B cell (primary cell): ENCODE measurements at regions not wholly inside any gene's neighbourhood (a gene's known extent, or its start where the extent isn't known, plus 50 kb on each side); places are given as distances from the start of the nearest gene placed in this dataset.

Experiments
- ATAC-seq: fragments of 200-7000 bp; cut with Tn5 transposase; one replicate; pipeline ENCODE4 v1.10.0; 2021; ENCODE audit warnings: low read depth, mild to moderate bottlenecking, moderate number of reproducible peaks, moderate library complexity
- CTCF ChIA-PET: fragments of 350-600 bp; sonication (Branson Sonifier 250); formaldehyde crosslinking; loops from one replicate; lab custom pipeline; 2021; ENCODE audit warnings: antibody characterized with exemption, inconsistent platforms; lab: Charles Lee
- POLR2A ChIA-PET: fragments of 350-600 bp; sonication (Branson Sonifier 250); formaldehyde crosslinking; loops from one replicate; lab custom pipeline; 2021; ENCODE audit warnings: antibody characterized with exemption; lab: Charles Lee
- DNase-seq: peaks from one replicate; pipeline ENCODE4 v3.0.0; 2013
- H2AFZ ChIP-seq: 2 replicates; pipeline ENCODE4 v1.6.1; 2012; ENCODE audit warnings: mild to moderate bottlenecking, low read depth, low read length; ENCODE audit not compliant: insufficient read depth, poor library complexity, severe bottlenecking
- H3K27ac ChIP-seq, 2 donors: 1 replicate in 1 of 2; 2 replicates in 1 of 2; pipeline ENCODE4 v1.5.1; 2012 to 2013; ENCODE audit warnings: low read length in 2 of 2, mild to moderate bottlenecking in 2 of 2, moderate library complexity in 1 of 2
- H3K27me3 ChIP-seq, 4 experiments: fragments of 200-600 bp in 1 of 4; sonication (generic) in 1 of 4; replicated peaks in 1 of 4; 1 replicate in 2 of 4; 2 replicates in 2 of 4; pipeline versions ENCODE4 v1.6.1 to v1.7.0; 2013 to 2016; ENCODE audit warnings: low read length in 3 of 4, mild to moderate bottlenecking in 2 of 4, mixed read lengths in 1 of 4, moderate library complexity in 1 of 4; ENCODE audit not compliant: insufficient read depth in 4 of 4, control insufficient read depth in 3 of 4; ENCODE audit errors: control extremely low read depth in 1 of 4
- H3K36me3 ChIP-seq, 2 experiments: replicated peaks in 1 of 2; 1 replicate in 1 of 2; 2 replicates in 1 of 2; pipeline versions ENCODE4 v1.6.1 to v1.7.1; 2013; ENCODE audit warnings: low read length in 1 of 2; ENCODE audit not compliant: insufficient read depth in 2 of 2, control insufficient read depth in 1 of 2; ENCODE audit errors: control extremely low read depth in 1 of 2, extremely low read depth in 1 of 2
- H3K4me1 ChIP-seq, 2 donors: fragments of 200-600 bp in 1 of 2; sonication (generic) in 1 of 2; 1 replicate in 1 of 2; 2 replicates in 1 of 2; pipeline versions ENCODE4 v1.5.1 to v1.6.1; 2013 to 2017; ENCODE audit warnings: low read length in 2 of 2; ENCODE audit not compliant: control insufficient read depth in 2 of 2, insufficient read depth in 2 of 2
- H3K4me2 ChIP-seq: replicated peaks from 2 replicates; pipeline ENCODE3; 2012; ENCODE audit warnings: mild to moderate bottlenecking, low read depth, low read length; ENCODE audit not compliant: poor library complexity, severe bottlenecking
- H3K4me3 ChIP-seq, 5 experiments: fragments of 200-600 bp in 1 of 5; sonication (generic) in 1 of 5; 1 replicate in 3 of 5; 2 replicates in 2 of 5; pipeline versions ENCODE4 v1.5.1 to v1.7.0; 2011 to 2016; ENCODE audit warnings: low read length in 4 of 5, mild to moderate bottlenecking in 4 of 5, low read depth in 2 of 5, control low read depth in 1 of 5, moderate library complexity in 1 of 5; ENCODE audit not compliant: insufficient read depth in 1 of 5; ENCODE audit errors: control extremely low read depth in 1 of 5, extremely low read depth in 1 of 5
- H3K79me2 ChIP-seq: fragments of 200-600 bp; sonication (generic); one replicate; pipeline ENCODE4 v1.6.0; 2016; ENCODE audit warnings: low read length; ENCODE audit not compliant: control insufficient read depth, insufficient read depth
- H3K9ac ChIP-seq: fragments of 200-600 bp; sonication (generic); 2 replicates; pipeline ENCODE4 v1.6.1; 2017; ENCODE audit warnings: mild to moderate bottlenecking, low read length, moderate library complexity
- H3K9me3 ChIP-seq, 3 donors: one replicate each; pipeline versions ENCODE4 v1.6.1 to v1.7.1; 2013; ENCODE audit warnings: low read length in 2 of 3; ENCODE audit not compliant: control insufficient read depth in 2 of 3, insufficient read depth in 1 of 3; ENCODE audit errors: control extremely low read depth in 1 of 3
- H4K20me1 ChIP-seq: 2 replicates; pipeline ENCODE4 v1.6.0; 2012; ENCODE audit warnings: mild to moderate bottlenecking, low read length; ENCODE audit not compliant: insufficient read depth, control insufficient read depth, poor library complexity, severe bottlenecking
- H3K27ac Mint-ChIP-seq: one replicate; pipeline ENCODE4 v1.8.0; 2021; ENCODE audit warnings: mixed read lengths
- H3K27me3 Mint-ChIP-seq: one replicate; pipeline ENCODE4 v1.8.0; 2021; ENCODE audit warnings: mixed read lengths
- H3K4me1 Mint-ChIP-seq: one replicate; pipeline ENCODE4 v1.8.0; 2021; ENCODE audit warnings: mixed read lengths
- H3K4me3 Mint-ChIP-seq: one replicate; pipeline ENCODE4 v1.8.0; 2021; ENCODE audit warnings: mixed read lengths
- H3K9me3 Mint-ChIP-seq: one replicate; pipeline ENCODE4 v1.8.0; 2022; ENCODE audit warnings: mixed read lengths; ENCODE audit not compliant: insufficient read depth
- EZH2 ChIP-seq: IDR thresholded peaks from 2 replicates; pipeline ENCODE4 v1.6.1; 2012; ENCODE audit warnings: borderline replicate concordance, low read depth, mild to moderate bottlenecking, moderate library complexity, low read length; ENCODE audit not compliant: insufficient read depth, poor library complexity, severe bottlenecking
- WGBS: methylation state at CpG from one replicate; pipeline ENCODE4 v1.1.5; 2013; ENCODE audit warnings: missing lambda C conversion rate; ENCODE audit not compliant: insufficient coverage; 5-methylcytosine and 5-hydroxymethylcytosine counted together
- intact Hi-C: fragments of 100-400 bp; cut with micrococcal nuclease; formaldehyde crosslinking; loops from one replicate; pipeline ENCODE4 v1.10.0; 2022
- TF ChIP-seq, protein P1 (sequence below): fragments of 200-600 bp; IDR thresholded peaks from one replicate; pipeline ENCODE4 v1.8.0; 2022; ENCODE audit warnings: antibody characterized with exemption, mild to moderate bottlenecking

DNA sequence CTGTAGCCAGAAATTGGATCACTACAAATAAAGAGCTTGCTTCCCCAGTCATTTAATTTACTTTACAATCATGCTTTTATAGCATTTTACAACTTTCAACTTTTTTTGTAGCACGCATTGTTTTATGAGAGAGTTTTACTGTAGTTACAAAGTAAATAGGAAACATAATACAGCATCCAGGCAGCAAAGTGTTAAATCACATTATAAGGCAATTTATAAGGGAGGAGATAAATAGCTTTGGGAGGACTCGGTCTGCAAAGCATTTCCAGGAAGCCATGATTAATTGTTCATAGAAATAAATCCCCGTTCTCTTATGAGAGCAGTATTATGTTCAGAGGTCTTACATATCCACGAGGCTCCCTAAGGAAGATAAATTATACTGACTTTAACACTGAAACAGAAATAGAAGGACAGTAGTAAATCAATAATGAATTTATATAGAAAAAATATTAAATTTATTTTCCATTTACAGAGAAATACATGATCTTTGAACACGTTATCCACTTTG lies 792.6 kb upstream of the RAG2 start:
- Histone ChIP-seq H3K27ac (no peak overlapping the region), H3K4me1 (no peaks in the 10 kb centered on the region), H4K20me1 (no peaks in the 10 kb centered on the region), H2AFZ (no peak overlapping the region), H3K9ac (no peak overlapping the region), H3K27me3 (no peaks in the 10 kb centered on the region), H3K4me2 (no peak overlapping the region), H3K9me3 (peaks cover 5 to 13% (median 5%) of the 10 kb centered on the region in 3 donors), H3K36me3 (no peaks in the 10 kb centered on the region), H3K4me3 (no peak overlapping the region), H3K79me2 (no peaks in the 10 kb centered on the region)
- CTCF ChIA-PET, result no interaction called here
- peaks cover 17% of the 10 kb centered on the region for H3K9me3 Mint-ChIP-seq
- DNase-seq (no peak), ATAC-seq (no peak)
- WGBS, result no CpG with 5 or more reads among the region's 5 CpGs
- no peaks in the 10 kb centered on the region for H3K4me1 Mint-ChIP-seq
- intact Hi-C loops, result loop anchor here (10.0 kb wide), 1 partner anchor 74 kb away; no protein-coding TSS in a partner anchor
- no peak overlapping the region for H3K4me3 Mint-ChIP-seq
- H3K27me3 Mint-ChIP-seq, result no peaks in the 10 kb centered on the region
- H3K27ac Mint-ChIP-seq, result no peak overlapping the region
- TF ChIP-seq EZH2, result no peak
- TF ChIP-seq, protein P1, sequence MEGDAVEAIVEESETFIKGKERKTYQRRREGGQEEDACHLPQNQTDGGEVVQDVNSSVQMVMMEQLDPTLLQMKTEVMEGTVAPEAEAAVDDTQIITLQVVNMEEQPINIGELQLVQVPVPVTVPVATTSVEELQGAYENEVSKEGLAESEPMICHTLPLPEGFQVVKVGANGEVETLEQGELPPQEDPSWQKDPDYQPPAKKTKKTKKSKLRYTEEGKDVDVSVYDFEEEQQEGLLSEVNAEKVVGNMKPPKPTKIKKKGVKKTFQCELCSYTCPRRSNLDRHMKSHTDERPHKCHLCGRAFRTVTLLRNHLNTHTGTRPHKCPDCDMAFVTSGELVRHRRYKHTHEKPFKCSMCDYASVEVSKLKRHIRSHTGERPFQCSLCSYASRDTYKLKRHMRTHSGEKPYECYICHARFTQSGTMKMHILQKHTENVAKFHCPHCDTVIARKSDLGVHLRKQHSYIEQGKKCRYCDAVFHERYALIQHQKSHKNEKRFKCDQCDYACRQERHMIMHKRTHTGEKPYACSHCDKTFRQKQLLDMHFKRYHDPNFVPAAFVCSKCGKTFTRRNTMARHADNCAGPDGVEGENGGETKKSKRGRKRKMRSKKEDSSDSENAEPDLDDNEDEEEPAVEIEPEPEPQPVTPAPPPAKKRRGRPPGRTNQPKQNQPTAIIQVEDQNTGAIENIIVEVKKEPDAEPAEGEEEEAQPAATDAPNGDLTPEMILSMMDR, result no peak
- POLR2A ChIA-PET, result no interaction called here

DNA sequence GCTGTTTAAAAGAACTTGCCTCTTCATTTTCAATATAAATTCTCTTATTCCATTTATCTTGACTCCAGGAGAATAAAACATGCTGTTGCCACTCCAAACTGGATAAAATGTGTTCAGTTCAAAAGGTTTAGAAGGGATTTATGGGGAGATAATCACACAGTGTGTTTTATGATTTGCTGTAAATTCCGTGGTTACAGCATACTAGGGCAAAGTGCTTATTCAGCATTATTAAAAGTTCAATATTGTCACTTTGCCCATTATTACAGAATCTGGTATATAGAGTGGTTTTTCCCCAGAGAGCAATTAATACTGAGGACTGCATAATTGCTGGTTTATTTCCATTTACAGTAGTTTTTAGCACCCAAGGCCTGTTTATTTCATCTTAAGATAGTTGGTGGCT lies 780.9 kb upstream of the RAG2 start:
- TF ChIP-seq, protein P1, result no peak
- no peak for TF ChIP-seq EZH2
- ATAC-seq, result no peak
- Histone ChIP-seq H3K4me2 (no peak overlapping the region), H2AFZ (no peak overlapping the region), H3K9me3 (peaks cover 0 to 9% (median 2%) of the 10 kb centered on the region in 3 donors), H3K79me2 (no peaks in the 10 kb centered on the region), H3K9ac (no peak overlapping the region), H3K27ac (no peak overlapping the region), H3K4me3 (no peak overlapping the region), H3K36me3 (no peaks in the 10 kb centered on the region), H3K27me3 (no peaks in the 10 kb centered on the region), H3K4me1 (no peaks in the 10 kb centered on the region), H4K20me1 (no peaks in the 10 kb centered on the region)
- ChIA-PET CTCF (no interaction called here), POLR2A (no interaction called here)
- no peak for DNase-seq
- Mint-ChIP-seq H3K4me3 (no peak overlapping the region), H3K4me1 (no peaks in the 10 kb centered on the region), H3K9me3 (peaks cover 11% of the 10 kb centered on the region), H3K27me3 (no peaks in the 10 kb centered on the region), H3K27ac (no peak overlapping the region)
- intact Hi-C loops, result no loop called here
- no CpG with 5 or more reads among the region's 1 CpG for WGBS
